Urinary bladder (tissue), 3 donors: ENCODE measurements at regions not wholly inside any gene's neighbourhood (a gene's known extent, or its start where the extent isn't known, plus 50 kb on each side); places are given as distances from the start of the nearest gene placed in this dataset.
"Not testable (repeated sequence)": the region's sequence is repeated elsewhere in the genome, so short reads cannot be mapped to it uniquely, and the experiment has no call there.

Experiments used
- DNase-seq: peaks from one replicate; pipeline ENCODE4 v3.0.0-alpha.2; 2015; ENCODE audit errors: extremely low spot score
- H3K27ac ChIP-seq: one replicate; pipeline ENCODE4 v1.5.1; 2013; ENCODE audit warnings: low read depth, mild to moderate bottlenecking, moderate library complexity
- H3K36me3 ChIP-seq: one replicate; pipeline ENCODE4 v1.6.1; 2013; ENCODE audit warnings: mild to moderate bottlenecking, moderate library complexity; ENCODE audit not compliant: insufficient read depth
- H3K4me1 ChIP-seq: one replicate; pipeline ENCODE4 v1.6.1; 2013; ENCODE audit warnings: mild to moderate bottlenecking, moderate library complexity; ENCODE audit not compliant: insufficient read depth
- H3K4me3 ChIP-seq: one replicate; pipeline ENCODE4 v1.5.1; 2013; ENCODE audit warnings: low read depth, low read length
- WGBS: extraction: QIAGEN DNeasy Blood & Tissue Kit; methylation state at CpG from one replicate; pipeline ENCODE4 v1.1.7; 2013; 5-methylcytosine and 5-hydroxymethylcytosine counted together
- donor health status: healthy with polysubstance abuse.
- donor health status: healthy.

- 62% methylated on average over 4 of the region's 4 CpGs for WGBS
- DNase-seq: no peak
- no peaks in the 10 kb centered on the region for H3K36me3 ChIP-seq
- H3K27ac ChIP-seq: no peak overlapping the region
- H3K4me1 ChIP-seq: no peaks in the 10 kb centered on the region
- H3K4me3 ChIP-seq: no peak overlapping the region
Observed at GRCh38 chr15:100771746-100772145, 107.9 kb upstream of the ALDH1A3 start.

GRCh38 chr15:100772478-100772877, 107.2 kb upstream of the ALDH1A3 start:
- H3K4me1 ChIP-seq: no peaks in the 10 kb centered on the region
- DNase-seq: no peak
- H3K36me3 ChIP-seq: no peaks in the 10 kb centered on the region
- H3K27ac ChIP-seq: no peak overlapping the region
- WGBS: 87% methylated on average over 6 of the region's 6 CpGs
- H3K4me3 ChIP-seq: no peak overlapping the region

GRCh38 chr15:100772892-100773520, 106.6 kb upstream of the ALDH1A3 start:
- Histone ChIP-seq H3K4me1 (no peaks in the 10 kb centered on the region), H3K27ac (no peak overlapping the region), H3K4me3 (no peak overlapping the region), H3K36me3 (no peaks in the 10 kb centered on the region)
- DNase-seq: no peak
- 77% methylated on average over 9 of the region's 9 CpGs for WGBS

- not testable (repeated sequence) for H3K36me3 ChIP-seq, H3K27ac ChIP-seq, H3K4me3 ChIP-seq, DNase-seq, H3K4me1 ChIP-seq
- WGBS: 98% methylated on average over 27 of the region's 28 CpGs
Observed at GRCh38 chr15:100774044-100774443, 105.6 kb upstream of the ALDH1A3 start.

- H3K4me1 ChIP-seq: no peaks in the 10 kb centered on the region
- DNase-seq: no peak
- 91% methylated on average over 12 of the region's 12 CpGs for WGBS
- no peak overlapping the region for H3K27ac ChIP-seq
- no peaks in the 10 kb centered on the region for H3K36me3 ChIP-seq
- H3K4me3 ChIP-seq: no peak overlapping the region
Observed at GRCh38 chr15:100775581-100776185, 103.9 kb upstream of the ALDH1A3 start.

- Histone ChIP-seq H3K27ac (no peak overlapping the region), H3K4me3 (no peak overlapping the region), H3K4me1 (no peaks in the 10 kb centered on the region), H3K36me3 (no peaks in the 10 kb centered on the region)
- no peak for DNase-seq
- 90% methylated on average over 2 of the region's 2 CpGs for WGBS
Observed at GRCh38 chr15:100777821-100778220, 101.8 kb upstream of the ALDH1A3 start.

GRCh38 chr15:100778831-100779288, 100.8 kb upstream of the ALDH1A3 start:
- DNase-seq: no peak

GRCh38 chr15:100779331-100780207, 100.1 kb upstream of the ALDH1A3 start:
- DNase-seq: no peak
- 90% methylated on average over 17 of the region's 17 CpGs for WGBS
- Histone ChIP-seq H3K4me3 (no peak overlapping the region), H3K36me3 (no peaks in the 10 kb centered on the region), H3K4me1 (no peaks in the 10 kb centered on the region), H3K27ac (no peak overlapping the region)

More at GRCh38 chr15:100778831-100779288, 100.8 kb upstream of the ALDH1A3 start:
- Histone ChIP-seq H3K27ac (no peak overlapping the region), H3K4me1 (no peaks in the 10 kb centered on the region), H3K36me3 (no peaks in the 10 kb centered on the region), H3K4me3 (no peak overlapping the region)
- WGBS: 58% methylated on average over 18 of the region's 18 CpGs

GRCh38 chr15:100780208-100780800, 99.3 kb upstream of the ALDH1A3 start:
- no peak for DNase-seq
- no peaks in the 10 kb centered on the region for H3K36me3 ChIP-seq
- 96% methylated on average over 13 of the region's 13 CpGs for WGBS
- H3K27ac ChIP-seq: no peak overlapping the region
- H3K4me3 ChIP-seq: no peak overlapping the region
- H3K4me1 ChIP-seq: no peaks in the 10 kb centered on the region

GRCh38 chr15:100781061-100781960, 98.3 kb upstream of the ALDH1A3 start:
- no peaks in the 10 kb centered on the region for H3K36me3 ChIP-seq
- H3K27ac ChIP-seq: no peak overlapping the region
- DNase-seq: no peak
- no peaks in the 10 kb centered on the region for H3K4me1 ChIP-seq
- H3K4me3 ChIP-seq: no peak overlapping the region
- 93% methylated on average over 11 of the region's 11 CpGs for WGBS

GRCh38 chr15:100781961-100782530, 97.6 kb upstream of the ALDH1A3 start:
- Histone ChIP-seq H3K36me3 (no peaks in the 10 kb centered on the region), H3K4me1 (no peaks in the 10 kb centered on the region), H3K27ac (no peak overlapping the region), H3K4me3 (no peak overlapping the region)
- no peak for DNase-seq
- WGBS: 95% methylated on average over 7 of the region's 7 CpGs

- no peaks in the 10 kb centered on the region for H3K4me1 ChIP-seq
- no peak overlapping the region for H3K27ac ChIP-seq
- DNase-seq: no peak
- no peaks in the 10 kb centered on the region for H3K36me3 ChIP-seq
- WGBS: 90% methylated on average over 7 of the region's 7 CpGs
- H3K4me3 ChIP-seq: no peak overlapping the region
Observed at GRCh38 chr15:100783291-100783690, 96.3 kb upstream of the ALDH1A3 start.
